Thoracic aorta (tissue), 2 donors: ENCODE measurements at regions not wholly inside any gene's neighbourhood (a gene's known extent, or its start where the extent isn't known, plus 50 kb on each side); places are given as distances from the start of the nearest gene placed in this dataset.

ENCODE experiments used
- ATAC-seq: fragments of 150-250 bp; one replicate; pipeline ENCODE4 v1.8.0; 2017; ENCODE audit warnings: low read depth; ENCODE audit not compliant: insufficient number of reproducible peaks, low FRiP score
- DNase-seq: peaks from one replicate; pipeline ENCODE4 v3.0.0-alpha.2; 2020; ENCODE audit warnings: low spot score
- H3K27ac ChIP-seq, 2 donors: fragments of 200-600 bp; sonication (generic); 1 replicate in 1 of 2; 2 replicates in 1 of 2; pipeline ENCODE4 v1.5.1; 2016; ENCODE audit warnings: mild to moderate bottlenecking in 2 of 2, moderate library complexity in 2 of 2
- H3K27me3 ChIP-seq: fragments of 200-600 bp; sonication (generic); replicated peaks from 2 replicates; pipeline ENCODE4 v1.6.0; 2016; ENCODE audit warnings: mild to moderate bottlenecking; ENCODE audit not compliant: insufficient read depth
- H3K36me3 ChIP-seq: fragments of 200-600 bp; sonication (generic); one replicate; pipeline ENCODE4 v1.5.1; 2016
- H3K4me1 ChIP-seq, 2 donors: fragments of 200-600 bp; sonication (generic); 1 replicate in 1 of 2; 2 replicates in 1 of 2; pipeline versions ENCODE4 v1.5.1 to v1.6.0; 2016; ENCODE audit warnings: low read depth in 2 of 2, mild to moderate bottlenecking in 1 of 2; ENCODE audit not compliant: control insufficient read depth in 1 of 2
- H3K4me3 ChIP-seq: fragments of 200-600 bp; sonication (generic); 2 replicates; pipeline ENCODE4 v1.5.1; 2016; ENCODE audit warnings: mild to moderate bottlenecking
- H3K9me3 ChIP-seq: fragments of 200-600 bp; sonication (generic); 2 replicates; pipeline ENCODE4 v1.5.1; 2016
- CTCF ChIP-seq: fragments of 200-600 bp; sonication (generic); IDR thresholded peaks from one replicate; pipeline ENCODE4 v1.5.1; 2019; ENCODE audit warnings: antibody characterized with exemption

DNA sequence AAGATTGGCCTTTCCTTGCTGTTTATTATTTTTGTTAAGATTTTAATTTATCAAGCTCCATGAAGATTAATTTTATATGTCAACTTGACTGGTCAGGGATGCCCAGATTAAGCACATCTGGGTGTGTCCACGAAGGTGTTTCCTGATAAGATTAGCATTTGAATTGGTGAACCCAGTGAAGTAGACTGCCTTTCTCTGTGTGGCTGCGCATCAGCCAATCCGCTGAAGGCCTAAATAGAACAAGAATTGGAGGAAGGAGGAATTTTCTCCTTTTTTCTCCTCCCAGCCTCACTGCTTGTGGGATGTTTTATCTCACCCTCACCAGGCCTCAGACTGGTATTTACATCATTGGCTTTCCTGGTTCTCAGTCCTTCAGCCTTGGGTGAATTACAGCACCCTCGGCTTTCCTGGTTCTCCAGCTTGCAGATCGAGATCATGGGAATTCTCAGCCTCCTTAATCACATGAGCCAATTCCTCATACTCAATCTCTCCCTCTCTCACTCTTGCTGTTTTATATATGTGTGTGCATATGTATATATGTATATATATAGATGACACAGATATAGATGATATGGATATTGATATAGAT lies 135.4 kb upstream of the SPEF2 start:
- no peak overlapping the region for H3K27ac ChIP-seq
- H3K9me3 ChIP-seq, result no peaks in the 10 kb centered on the region
- peaks cover 5 to 12% of the 10 kb centered on the region in 2 donors for H3K4me1 ChIP-seq
- TF ChIP-seq CTCF, result no peak
- H3K36me3 ChIP-seq, result no peaks in the 10 kb centered on the region
- no peaks in the 10 kb centered on the region for H3K27me3 ChIP-seq
- no peak overlapping the region for H3K4me3 ChIP-seq
- ATAC-seq (no peak), DNase-seq (no peak)

DNA sequence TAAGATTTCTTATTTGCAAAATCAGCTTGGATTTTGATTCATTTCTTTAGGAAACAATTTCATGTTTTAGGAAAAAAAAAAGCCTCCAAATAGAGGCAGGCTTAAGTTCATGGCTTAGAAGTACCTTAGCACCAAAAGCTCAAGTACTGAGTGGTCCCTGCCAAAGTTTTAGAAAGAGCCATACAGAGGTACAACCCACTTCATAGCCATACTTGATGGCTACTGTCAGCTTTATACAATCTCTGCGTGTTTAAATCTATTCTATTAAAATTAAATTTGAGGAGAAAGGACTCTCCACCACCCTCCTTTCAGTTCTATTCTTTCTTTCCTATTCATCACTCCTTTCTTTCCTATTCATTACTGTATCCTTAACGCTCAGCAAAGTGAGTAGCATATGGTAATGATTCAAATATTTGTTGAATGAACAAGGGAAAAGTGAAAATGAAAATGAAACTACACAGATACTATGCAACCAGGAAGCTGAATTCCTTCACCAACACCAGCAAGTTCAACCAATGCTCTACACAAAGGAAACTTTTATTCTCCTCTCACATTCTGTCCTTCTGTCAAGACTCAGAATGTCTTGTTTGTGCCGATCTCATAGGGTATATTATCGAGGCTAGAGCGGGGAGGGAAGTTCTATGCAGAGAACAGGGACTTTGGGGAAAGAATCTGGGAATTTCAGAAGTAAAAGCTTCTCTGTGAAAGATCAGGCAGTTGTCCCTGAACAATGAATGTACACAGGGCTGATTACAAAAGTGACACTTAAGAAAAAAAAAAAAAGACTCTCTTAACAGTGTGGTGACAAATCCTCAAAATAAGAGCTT lies 138.6 kb upstream of the SPEF2 start:
- DNase-seq (no peak), ATAC-seq (no peak)
- no peak for TF ChIP-seq CTCF
- H3K27me3 ChIP-seq, result no peaks in the 10 kb centered on the region
- H3K4me1 ChIP-seq, result peaks cover 5 to 12% of the 10 kb centered on the region in 2 donors
- peak overlapping the region; percentile 63 for H3K4me3 ChIP-seq
- no peaks in the 10 kb centered on the region for H3K9me3 ChIP-seq
- peak overlapping the region in 1 of 2 donors; percentile 14 for H3K27ac ChIP-seq
- H3K36me3 ChIP-seq, result no peaks in the 10 kb centered on the region

GRCh38 chr5:35477911-35478310 lies 139.8 kb upstream of the SPEF2 start:
- Histone ChIP-seq H3K4me1 (peaks cover 0 to 2% of the 10 kb centered on the region in 2 donors), H3K27ac (no peak overlapping the region), H3K27me3 (no peaks in the 10 kb centered on the region), H3K36me3 (no peaks in the 10 kb centered on the region), H3K4me3 (no peak overlapping the region), H3K9me3 (no peaks in the 10 kb centered on the region)
- ATAC-seq, result no peak
- no peak for TF ChIP-seq CTCF
- DNase-seq, result no peak

DNA sequence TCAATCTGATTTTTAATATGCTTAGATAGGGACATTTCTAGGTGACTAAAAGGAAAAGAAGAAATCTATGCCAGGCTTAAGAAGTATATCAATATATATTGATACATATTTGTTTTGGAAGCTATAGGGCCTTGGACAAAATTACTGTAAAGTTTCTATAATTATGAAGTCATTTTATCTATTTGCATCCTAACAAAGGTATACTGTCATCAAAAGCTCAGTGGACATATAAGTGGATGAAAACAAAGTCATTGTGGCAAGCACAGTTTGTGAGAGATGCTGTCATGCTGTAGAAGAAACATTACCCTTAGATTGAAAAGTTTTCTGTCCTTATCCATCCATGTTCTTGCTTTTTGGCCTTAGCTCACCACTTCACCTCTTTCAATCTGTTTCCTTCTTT lies 140.3 kb upstream of the SPEF2 start:
- no peaks in the 10 kb centered on the region for H3K27me3 ChIP-seq
- DNase-seq, result no peak
- no peaks in the 10 kb centered on the region for H3K36me3 ChIP-seq
- no peak overlapping the region for H3K27ac ChIP-seq
- H3K4me3 ChIP-seq, result no peak overlapping the region
- no peaks in the 10 kb centered on the region for H3K4me1 ChIP-seq
- TF ChIP-seq CTCF, result no peak
- no peak for ATAC-seq
- no peaks in the 10 kb centered on the region for H3K9me3 ChIP-seq

DNA sequence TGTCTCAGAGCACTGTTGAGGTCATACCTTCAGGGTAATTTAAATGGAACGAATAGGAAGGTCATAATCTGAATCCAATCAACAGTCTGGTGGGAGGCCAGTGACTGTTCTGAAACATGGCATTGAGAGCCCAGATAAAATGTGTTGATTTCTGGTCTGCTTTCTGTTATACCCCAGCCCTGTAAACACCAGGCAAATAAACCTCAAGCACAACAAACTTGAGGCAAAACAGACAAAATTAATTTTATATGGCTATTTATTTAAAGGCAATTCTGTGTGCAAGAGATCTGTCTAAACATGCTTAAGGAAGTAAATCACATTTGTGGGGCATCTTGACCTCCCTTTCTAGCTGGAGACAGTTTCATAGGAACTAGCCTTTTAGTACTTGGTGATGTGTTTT lies 140.9 kb upstream of the SPEF2 start:
- ATAC-seq (no peak), DNase-seq (no peak)
- H3K4me3 ChIP-seq, result no peak overlapping the region
- TF ChIP-seq CTCF, result no peak
- no peak overlapping the region for H3K27ac ChIP-seq
- H3K36me3 ChIP-seq, result no peaks in the 10 kb centered on the region
- no peaks in the 10 kb centered on the region for H3K4me1 ChIP-seq
- no peaks in the 10 kb centered on the region for H3K9me3 ChIP-seq
- H3K27me3 ChIP-seq, result no peaks in the 10 kb centered on the region
